Esophagus mucosa (tissue), 1 donor: ENCODE measurements at regions not wholly inside any gene's neighbourhood (a gene's known extent, or its start where the extent isn't known, plus 50 kb on each side); places are given as distances from the start of the nearest gene placed in this dataset.
"Not testable (repeated sequence)": the region's sequence is repeated elsewhere in the genome, so short reads cannot be mapped to it uniquely, and the experiment has no call there.

Experiments used
- ATAC-seq: fragments of 200-7000 bp; cut with Tn5 transposase; one replicate; pipeline ENCODE4 v1.9.1; 2020
- donor health status: DM: yes; HTN: yes; CAD: no.

DNA sequence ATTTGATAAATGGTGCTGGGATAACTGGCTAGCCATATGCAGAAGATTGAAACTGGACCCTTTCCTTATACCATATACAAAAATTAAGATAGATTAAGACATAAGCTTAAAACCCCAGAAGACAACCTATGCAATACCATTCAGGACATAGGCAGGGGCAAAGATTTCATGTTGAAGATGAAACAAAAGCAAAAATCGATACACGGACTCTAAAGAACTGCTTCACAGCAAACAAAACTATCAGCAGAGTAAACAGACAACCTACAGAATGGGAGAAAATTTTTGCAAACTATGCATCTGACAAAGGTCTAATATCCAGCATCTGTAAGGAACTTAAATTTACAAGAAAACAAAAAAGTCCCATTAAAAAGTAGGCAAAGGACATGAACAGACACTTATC lies 255.9 kb downstream of the TINAG start:
- not testable (repeated sequence) for ATAC-seq

DNA sequence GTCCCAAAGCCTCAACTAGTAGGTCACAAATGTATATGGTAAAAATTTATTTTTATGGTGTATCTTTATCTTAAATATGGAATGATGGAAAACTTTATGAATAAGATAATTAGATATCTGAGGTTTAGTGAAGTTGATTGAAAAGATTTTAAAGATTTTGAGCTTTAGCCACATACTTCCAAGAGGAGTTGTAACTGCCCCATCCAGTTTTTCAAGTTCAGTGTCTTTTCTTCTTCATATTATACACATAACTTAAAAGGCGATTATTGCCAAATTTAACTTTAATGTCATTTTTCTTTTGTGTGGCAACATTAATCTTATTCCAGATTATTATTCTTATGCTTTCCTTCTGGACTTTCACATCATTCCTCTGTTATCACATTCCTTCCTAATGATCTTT lies 266.4 kb downstream of the TINAG start:
- peak; percentile 33 for ATAC-seq

DNA sequence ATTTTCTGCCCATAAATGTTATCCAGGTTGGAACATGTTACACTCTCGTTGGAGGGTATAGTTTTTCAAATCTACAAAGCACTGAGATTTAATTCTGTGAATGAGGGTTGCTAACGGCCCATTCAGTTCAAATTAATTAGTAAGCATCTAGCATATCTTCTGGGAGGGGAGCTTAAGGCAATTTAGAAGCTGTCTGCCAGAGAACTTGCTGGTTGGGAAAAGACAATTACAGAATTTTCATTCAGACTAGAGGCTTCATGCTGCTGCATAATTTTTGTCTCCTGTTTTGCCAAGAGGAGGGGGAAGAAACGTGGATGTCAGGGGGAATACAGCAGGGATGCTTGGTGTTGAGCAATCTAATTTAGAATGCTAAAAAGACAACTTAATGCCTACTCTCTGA lies 268.3 kb upstream of the FAM83B start:
- ATAC-seq: no peak

DNA sequence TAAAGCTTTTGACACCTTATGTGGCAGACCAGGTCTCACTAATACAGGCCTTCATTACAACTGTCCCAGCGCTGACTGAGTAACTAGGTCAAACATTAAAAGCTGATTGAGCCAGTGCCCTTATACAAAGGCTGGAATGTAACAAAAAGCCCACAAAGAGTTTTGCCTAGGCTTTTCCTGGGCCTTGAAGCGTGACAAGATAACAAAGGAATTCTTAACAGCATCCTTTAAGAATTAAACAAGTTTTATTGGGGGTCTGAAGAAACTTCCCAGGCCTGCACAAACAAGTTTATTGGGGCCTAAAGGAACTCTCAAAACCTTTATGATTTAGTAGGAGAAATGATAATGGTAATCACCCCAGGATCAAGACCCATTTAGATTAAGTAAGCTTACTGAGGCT lies 267.6 kb upstream of the FAM83B start:
- no peak for ATAC-seq

DNA sequence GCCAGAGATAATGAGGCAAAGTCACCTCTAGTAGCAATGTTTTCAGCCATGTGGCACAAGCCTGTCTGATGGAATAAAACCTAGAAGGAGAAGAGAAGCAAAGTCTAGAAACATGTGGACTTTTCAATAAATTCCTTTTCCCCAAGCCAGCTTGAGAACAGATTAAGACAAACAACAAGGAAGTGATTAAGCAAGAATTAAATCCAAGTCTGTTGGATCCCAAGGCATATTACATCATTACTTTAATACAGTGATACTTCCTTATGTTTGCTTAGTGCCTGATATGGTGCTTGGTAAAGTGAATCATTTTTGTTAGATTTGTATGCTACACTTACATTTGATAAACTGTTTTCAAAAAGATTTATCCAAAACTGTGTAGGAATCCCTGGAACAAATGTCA lies 260.3 kb upstream of the FAM83B start:
- peak; percentile 82 for ATAC-seq

DNA sequence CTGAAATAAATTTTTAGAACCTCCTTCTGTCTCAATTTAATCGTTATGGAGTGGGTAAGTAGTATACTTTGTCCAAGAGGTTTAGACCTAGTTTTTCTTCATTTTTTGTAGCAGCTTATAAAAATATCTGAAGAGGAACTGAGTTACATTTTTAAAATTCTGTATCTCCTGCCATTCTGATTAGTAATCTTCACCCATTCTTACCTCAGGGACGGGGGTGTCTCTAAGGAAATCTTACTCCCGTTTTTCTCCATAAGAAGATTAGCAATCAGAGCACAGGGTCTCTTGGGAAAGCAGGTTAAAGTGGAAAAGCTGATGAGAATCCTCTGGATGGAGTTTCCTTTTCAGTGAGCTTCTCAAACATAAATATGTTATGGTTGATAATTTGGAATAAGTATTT lies 259.3 kb upstream of the FAM83B start:
- no peak for ATAC-seq

DNA sequence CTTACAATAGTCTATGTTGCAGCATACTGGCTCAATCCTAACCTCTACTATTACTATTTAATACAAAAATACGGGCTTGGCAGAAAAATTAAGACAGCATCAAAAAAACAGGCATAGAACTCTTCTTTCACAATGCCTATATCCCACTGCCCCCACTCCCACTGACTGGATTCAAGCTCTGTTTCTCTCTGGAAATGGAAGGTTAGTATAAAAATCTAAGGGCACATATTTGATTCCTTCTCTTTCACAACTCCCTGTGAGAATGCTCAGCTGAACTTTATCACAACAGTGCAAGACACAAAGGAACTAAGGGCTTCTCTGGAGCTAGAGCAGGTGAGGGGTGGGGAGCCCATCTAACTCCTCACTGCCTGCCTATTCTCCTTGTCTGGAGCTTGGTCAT lies 258.4 kb upstream of the FAM83B start:
- no peak for ATAC-seq

DNA sequence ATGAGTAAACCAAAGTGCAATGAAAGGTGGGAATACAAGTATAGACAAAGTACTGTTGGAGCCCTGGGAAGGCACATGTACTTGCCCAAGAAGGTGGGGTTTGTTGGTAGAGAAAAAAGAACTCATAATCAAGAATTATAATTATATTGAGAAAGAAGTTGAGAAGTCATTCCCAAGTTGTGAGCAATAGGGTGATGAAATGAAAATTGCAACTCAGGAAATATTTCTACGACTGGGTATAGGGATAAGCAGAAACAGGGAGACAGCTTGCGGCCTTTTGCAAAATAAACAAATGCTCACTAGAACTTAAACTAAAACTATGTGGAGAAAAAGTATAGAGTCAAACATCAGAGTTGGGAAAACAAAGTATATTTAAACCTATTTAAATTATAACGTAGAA lies 250.7 kb upstream of the FAM83B start:
- no peak for ATAC-seq

DNA sequence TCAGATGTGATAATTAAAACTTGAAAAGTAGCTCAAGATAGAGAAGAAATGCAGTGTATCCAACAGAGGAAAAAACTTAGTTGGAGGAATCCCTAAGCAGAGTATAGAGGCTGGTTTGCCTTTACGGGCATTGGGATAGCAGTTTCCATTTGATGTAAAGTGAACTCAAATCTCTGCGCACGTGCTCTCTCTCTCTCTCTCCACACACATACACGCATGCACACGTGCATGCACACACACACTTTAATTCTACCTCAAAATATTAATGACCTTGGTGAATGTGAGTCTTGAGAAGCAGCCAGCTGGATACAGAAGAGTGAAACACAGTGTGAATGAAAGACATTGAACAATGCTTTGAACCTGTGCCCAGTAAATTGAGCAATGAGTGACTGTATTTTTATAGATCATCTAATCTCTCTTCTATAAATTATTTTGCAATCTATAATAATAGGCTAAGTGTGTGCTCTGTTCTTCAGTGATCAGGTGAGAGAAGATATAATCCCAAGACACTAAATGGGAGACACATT lies 247.7 kb upstream of the FAM83B start:
- ATAC-seq: peak; percentile 69

DNA sequence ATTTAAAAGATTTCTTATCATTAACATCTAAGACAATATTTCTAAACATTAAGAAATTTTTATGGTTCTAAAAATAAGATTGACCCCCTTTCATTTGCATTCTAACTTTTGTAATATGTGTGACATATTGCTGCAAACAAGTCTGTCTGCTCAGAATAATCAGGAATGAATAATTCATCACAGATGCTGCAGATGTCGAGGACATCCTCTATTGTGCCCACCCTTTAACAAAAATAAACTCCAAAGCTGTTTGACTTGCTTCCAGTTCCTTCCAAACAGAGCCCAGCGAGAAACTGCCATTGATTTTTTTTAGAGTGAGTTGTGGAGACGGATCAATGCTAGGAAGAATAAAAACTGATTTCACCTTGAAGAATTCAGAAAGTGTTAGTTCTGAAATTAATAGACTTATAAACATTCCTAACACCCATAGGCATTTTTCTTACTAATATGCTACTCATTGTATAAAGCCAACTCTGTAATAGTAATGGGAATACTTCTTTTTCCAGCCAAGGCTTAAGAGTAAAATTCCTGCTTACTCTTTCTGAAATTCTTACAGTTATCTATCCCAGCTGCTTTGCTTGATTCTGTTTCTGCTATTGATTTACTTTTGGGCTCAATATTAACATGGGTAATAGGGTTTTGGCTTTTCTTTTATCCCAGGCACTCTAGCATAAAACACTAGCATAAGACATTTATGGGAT lies 244.8 kb upstream of the FAM83B start:
- no peak for ATAC-seq

DNA sequence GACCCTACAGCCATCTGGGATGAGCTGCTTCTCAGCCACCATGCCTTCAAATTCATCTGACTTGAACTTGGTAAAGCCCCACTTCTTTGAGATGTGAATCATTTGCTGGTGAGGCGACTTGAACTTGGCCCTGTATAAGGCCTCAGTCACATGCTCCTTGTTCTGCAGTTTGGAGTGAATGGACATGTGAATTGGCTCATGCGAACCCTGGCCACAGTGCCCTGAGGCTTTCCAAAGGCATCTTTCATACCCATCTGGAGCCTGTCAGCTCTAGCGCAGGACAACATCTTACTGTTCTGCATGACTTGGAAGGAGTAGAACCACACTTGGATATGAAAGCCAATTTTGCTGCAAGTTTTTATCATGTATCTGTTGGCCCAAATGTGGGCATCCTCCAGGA lies 244.0 kb upstream of the FAM83B start:
- ATAC-seq: no peak

DNA sequence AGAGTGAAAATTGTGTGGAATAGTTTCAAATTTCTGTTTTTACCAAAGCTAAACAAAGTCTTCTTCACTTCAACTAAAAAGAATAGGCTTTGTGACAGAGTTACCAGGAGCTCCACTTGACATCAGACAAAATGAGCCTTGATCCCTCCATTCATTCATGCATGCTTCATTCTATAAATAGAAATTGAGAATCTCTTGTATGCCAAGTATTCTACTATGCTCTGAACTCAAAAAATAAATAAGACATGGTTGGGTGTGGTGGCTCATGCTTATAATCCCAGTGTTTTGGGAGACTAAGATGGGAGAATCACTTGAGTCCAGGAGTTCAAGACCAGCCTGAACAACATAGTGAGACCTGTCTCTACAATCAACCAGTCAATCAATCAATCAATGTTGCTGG lies 236.6 kb upstream of the FAM83B start:
- no peak for ATAC-seq

DNA sequence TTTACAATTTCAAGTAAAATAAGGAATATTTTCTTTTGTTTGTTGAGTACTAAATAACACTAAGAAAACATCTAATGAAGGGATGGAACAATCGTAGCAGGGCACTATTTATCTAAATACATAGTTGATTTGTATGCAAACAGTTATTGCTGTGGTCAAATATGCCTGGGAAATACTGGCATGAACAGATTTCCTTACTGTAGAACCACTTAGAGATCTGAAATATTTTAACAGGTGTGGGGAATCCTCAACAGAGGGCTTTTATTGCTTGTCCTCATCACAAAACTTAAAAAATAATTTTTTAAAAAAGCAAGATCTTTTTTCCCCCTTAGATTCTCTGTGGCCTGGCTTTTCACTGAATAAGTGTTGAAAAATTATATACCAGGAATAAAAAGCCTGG lies 233.0 kb upstream of the FAM83B start:
- ATAC-seq: no peak

DNA sequence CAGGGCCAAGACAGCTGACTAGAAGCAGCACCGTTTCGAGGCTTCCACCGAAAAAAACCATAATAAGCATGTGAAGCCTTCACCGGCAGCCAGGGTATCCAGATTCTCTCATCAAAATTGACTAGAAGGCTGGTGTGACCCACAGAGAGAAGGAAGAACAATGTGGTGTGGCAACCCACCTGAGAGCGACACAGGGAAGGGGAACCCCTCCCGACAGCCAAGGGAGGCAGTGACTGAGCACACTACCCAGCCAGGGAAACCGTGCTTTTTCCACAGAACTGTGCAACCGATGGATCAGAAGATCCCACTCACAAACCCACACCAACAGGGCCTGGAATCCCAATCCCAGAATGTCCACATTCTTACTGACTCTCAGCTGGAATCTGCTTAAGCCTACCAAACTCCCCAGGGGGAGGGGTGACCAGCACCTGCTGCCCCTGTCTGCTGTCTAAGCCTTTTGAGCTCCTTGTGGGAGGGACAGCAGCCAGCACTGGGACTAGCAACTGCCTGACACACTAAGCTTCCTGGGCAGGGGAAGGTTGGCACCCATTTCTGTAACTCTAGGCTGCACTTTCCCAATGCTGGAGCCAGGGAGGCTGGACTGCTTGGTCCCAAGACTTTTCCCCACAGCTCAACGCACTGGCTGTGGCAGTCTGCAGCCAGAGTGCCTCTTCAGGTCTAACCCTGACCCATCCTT lies 231.9 kb upstream of the FAM83B start:
- no peak for ATAC-seq

DNA sequence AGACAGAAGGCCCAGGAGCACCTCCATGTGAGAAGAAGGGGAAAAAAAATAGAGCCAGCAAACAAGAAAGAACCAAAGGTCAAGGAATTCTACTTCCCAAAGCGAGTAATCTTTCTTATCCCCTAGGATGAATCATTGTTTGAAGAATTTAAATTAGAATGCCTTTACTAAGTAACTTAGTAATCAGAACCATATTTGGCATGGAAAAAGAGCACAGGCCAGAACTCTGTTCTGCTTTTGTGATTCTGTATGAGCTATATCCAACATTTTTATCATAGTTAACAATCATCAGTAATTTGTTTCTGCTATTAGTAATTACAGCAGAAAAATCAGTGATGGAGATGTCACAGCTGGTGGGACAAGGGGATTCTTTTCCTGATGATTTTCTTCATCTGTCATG lies 228.8 kb upstream of the FAM83B start:
- peak; percentile 70 for ATAC-seq

DNA sequence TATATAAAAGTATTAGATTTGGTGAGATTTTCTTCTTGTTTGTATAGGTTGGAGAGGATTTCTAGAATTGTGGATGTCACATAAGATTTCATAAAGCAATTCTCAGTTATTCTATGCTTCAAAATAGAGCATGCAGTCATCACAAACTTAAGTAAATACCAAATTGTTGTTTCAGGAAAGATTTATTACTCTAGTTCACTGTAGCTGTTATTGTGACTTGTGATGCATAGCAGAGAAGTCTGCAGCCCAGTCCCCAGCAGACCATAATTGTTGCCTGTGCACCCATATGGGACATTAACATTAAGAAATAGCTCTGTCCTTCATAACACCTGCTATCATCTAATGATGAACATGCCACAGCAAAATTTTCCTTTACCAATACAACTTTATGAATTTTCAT lies 228.0 kb upstream of the FAM83B start:
- ATAC-seq: no peak

DNA sequence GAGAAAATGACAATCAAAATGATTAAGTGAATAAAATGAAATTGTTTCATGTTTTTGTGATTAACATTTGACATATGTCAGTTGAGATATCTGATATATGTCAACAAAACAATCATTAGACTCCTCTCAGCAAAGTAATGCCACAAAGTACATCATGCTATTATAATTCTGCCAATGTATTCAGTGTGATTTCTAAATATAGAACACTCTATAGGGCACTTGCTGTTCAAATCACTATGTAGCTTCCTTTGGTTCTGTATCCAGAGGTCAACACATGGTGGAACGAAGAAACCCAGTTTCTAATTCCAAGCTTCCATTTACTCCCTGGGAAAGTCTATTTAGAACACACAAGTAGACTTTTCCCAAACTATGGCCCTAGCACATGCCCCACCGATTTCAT lies 227.5 kb upstream of the FAM83B start:
- no peak for ATAC-seq

DNA sequence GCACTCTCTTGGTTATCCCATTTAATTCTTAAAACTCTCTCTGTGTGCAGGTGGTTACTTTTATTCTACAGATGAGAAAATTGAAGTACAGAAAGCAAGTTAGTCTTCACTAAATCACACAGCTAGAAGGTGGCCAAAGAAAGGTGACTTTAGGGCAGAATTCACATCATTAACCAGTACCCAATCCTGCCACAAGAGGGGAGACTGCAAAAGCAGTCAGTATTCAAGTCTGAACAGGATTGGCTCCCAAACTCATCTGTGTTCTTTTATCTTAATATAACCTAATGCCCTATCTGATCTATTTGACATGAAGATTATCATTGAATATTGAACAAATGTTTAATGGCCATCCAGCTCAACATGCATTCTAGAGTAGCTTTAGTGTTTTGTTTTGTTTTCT lies 225.3 kb upstream of the FAM83B start:
- ATAC-seq: no peak

DNA sequence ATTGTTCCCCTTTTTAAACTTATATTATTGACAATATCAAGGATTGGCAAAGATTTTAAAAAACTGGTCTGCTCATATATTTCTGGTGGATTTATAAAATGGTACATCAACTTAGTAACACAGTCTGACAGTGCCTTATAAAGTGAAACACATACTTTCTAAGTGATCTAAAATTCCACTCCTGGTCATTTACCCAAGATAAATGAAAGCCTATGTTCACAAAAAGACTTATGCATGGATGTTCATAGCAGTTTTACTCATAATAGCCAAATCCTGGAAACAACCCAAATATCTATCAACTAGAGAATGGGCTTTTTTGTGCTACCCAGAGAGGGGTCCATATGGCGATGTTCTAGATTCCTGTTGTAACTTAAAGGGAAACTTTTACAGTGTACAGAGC lies 222.4 kb upstream of the FAM83B start:
- no peak for ATAC-seq

DNA sequence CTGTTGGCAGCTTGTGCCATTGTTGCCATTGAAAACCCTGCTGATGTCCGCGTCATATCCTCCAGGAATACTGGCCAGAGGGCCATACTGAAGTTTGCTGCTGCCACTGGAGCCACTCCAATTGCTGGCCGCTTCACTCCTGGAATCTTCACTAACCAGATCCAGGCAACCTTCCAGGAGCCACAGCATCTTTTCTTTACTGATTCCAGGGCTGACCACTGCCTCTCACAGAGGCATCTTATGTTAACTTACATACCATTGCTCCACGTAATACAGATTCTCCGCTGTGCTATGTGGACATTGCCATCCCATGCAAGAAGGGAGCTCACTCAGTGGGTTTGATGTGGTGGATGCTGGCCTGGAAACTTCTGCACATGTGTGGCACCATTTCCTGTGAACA lies 221.8 kb upstream of the FAM83B start:
- ATAC-seq: no peak

DNA sequence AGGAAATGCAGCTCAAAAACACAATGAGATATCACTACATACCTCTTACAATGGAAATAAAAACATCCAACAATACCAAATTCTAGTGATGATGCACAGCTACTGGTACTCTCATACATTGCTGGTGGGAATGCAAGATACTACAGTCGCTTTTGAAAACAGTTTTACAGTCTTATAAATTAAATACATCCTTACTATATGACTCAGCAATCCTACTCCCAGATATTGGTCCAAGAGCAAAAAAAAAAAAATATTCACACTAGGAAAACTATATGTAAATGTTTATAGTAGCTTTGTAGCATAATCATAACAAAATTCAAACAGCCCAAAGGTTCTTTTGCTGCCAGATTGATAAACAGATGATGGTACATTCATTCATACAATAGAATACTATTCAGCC lies 217.4 kb upstream of the FAM83B start:
- no peak for ATAC-seq

DNA sequence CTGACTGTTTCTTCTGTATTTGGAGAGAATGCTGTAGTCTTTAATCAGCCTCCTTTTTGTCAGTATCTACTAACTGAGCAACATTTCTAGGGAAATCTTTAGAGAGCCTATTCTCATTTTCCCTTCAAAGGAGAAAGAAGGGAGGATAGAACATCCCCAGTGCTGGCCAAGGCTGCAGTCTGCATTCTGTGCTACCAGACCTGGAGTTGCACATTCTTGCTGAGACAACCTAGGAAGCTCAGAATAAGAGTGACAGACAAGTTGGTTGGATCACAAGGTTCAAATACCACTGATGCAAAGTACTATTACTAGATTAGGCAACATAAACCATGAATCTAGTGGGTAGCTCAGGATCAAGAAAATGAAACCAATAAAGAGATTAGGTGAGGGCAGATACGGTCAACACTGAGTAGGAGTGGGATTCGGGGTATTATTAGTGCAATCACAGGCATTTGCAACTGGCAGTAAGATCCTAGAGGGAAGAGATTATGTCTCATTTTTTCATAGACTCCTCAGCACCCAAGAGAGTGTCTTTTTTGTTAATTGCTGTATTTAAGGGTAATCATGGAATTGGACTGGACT lies 213.5 kb upstream of the FAM83B start:
- ATAC-seq: no peak

DNA sequence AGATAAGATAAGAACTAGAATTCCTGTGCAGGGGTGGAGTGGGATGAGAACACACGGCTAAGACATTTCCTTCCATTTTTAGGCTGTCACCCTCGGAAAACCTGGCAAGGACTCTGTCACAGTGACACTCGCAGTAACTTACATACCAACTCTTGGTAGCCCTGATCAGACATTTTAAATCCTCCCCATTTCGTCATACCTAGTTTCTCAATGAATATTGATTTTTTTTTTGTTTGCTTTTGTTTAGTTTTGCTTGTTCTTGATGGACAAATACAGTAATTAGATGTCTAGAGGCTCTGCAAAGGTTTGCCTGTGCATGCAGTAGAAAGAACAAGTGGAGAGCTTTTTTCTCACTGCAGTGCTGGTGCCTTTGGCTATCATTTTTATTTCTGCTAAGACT lies 213.0 kb upstream of the FAM83B start:
- ATAC-seq: no peak

DNA sequence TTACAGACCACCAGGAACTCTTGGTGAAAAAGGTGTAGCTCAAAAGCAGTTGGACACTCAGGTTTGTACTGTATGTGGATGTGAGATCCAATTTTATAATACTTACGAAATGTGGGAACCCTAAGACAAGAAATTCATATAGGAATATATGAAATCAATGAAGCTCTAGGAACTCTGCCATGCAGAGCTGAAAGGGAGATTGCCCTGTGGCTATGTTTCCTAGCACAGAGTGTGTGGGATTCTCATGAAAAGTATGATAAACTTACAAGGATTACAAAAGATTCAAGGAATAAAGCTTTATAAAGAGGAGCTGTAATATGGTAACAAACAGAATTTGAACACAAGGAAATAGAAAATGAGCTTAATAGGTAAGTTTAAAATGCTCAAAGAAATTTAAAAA lies 205.7 kb upstream of the FAM83B start:
- no peak for ATAC-seq
